Erythroblast (primary cell): ENCODE measurements at regions not wholly inside any gene's neighbourhood (a gene's known extent, or its start where the extent isn't known, plus 50 kb on each side); places are given as distances from the start of the nearest gene placed in this dataset.

Experiments used
- DNase-seq, 2 experiments: peaks; one replicate each; lab custom pipeline; 2025; lab: John Stamatoyannopoulos, UW
- GATA1 ChIP-seq: IDR thresholded peaks from 2 replicates; pipeline ENCODE4 v1.6.1; 2011; ENCODE audit warnings: low read depth, mild to moderate bottlenecking, control low read depth, low read length, moderate library complexity
- POLR2A ChIP-seq: IDR thresholded peaks from 2 replicates; pipeline ENCODE4 v1.6.1; 2011; ENCODE audit warnings: mild to moderate bottlenecking, low read length

DNA sequence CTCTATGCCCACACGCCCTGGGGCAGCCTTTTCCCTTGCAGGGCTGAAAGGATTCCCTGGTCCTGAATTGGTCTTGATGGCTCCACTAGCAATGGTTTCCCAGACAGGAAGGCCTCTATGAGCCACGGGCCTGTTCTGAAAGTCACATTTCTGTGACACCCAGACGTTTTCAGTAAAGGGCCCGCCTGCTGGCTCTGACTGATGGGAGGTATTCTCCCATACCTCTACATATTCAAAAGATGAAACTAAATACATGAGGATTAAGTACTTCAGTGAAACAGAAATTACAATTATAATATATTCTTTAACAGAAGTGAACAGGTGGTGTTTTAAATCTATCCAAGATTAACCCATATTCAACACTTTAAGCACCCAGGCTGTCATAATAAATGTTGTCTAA lies 629.8 kb downstream of the CDH26 start:
- TF ChIP-seq POLR2A (no peak), GATA1 (no peak)
- DNase-seq = no peak

DNA sequence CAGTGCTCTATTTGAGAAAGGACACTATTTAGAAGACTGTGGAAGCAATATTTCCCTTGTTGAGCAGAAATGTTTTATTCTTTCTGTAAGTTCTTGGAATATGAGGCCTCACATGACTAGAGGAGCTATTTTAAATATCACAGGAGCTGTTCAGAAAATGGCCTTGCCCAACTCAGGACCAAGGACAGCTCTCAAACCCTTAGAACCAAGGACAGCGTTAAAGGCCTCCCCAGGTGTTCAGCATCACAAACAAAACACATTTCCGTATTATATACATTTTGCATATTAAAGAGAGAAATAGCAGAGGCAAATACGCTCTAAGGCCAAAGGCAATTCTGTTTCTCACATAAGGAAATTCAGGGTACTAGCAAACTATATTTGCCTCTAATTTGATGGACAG lies 631.4 kb downstream of the CDH26 start:
- DNase-seq = no peak
- TF ChIP-seq GATA1 = no peak
- TF ChIP-seq POLR2A = no peak

DNA sequence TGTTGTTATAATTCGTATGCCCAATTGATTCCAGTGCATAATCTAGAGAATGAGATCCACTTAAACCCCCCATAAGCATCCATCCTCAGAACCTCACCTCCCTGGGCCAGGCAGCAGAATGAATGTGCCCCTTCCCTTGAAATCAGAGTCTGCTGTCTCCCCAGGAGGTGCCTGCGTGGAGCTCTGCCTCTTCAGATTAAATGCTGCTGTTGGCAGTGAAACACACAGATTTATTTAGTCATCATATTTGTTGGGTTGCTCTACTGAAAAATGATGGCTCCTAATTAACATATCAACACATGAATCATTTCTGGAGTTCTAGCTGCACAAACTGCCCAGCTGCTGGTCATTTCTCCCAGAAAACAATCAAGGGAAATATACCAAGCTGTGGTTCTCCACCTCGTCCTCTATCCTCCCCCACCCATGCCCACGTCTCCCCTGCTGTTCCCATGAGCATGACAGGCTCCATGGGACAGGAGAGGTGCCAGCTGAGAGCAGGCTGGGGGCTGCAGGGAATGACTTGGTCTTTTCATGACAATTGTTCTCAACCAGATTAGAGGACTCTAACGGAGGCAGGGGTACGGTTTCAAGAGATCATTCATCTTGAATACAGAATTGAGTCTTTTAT lies 633.1 kb downstream of the CDH26 start:
- TF ChIP-seq POLR2A = no peak
- no peak for TF ChIP-seq GATA1
- no peak for DNase-seq

DNA sequence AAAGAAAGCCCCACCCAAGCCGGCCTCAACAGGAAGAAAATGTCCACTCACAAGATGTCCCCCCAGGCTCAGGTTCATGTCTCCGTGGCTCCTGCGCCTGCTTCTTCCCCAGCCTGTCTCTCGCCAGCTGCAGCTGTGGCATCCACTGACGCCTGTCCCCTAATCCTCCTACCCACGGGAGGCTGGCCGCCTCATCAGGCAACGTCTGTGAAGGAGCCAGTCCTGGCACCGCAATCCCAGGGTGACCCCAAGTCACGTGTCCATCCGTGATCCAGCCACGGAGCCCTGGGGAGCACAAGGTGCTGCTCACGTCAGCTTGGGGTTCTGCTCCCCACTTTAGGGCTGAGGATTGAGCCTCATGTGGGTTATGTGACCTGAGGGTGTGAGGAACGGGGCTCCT lies 640.3 kb downstream of the CDH26 start:
- DNase-seq = no peak
- TF ChIP-seq GATA1 = no peak

DNA sequence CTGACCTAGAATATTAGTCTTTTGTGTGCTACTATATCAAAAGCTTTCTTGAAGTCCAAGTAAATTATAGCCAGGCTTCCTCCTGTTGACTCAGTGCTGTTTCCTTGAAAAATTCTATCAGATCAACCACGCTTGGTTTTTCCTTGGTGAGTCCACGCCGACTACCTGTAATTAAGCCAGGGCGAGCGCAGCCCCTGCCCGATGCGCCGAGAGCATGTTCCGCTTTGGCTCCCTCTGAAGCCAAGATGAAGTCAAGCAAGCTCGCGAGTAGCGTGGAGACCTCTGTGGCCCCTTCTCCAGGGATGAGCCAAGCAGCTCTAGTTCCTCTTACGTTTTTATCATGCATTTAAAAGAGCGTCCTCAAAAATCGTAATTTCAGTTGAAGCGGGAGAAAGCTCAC lies 641.2 kb downstream of the CDH26 start:
- DNase-seq = no peak
- TF ChIP-seq GATA1 = no peak
- TF ChIP-seq POLR2A = no peak

DNA sequence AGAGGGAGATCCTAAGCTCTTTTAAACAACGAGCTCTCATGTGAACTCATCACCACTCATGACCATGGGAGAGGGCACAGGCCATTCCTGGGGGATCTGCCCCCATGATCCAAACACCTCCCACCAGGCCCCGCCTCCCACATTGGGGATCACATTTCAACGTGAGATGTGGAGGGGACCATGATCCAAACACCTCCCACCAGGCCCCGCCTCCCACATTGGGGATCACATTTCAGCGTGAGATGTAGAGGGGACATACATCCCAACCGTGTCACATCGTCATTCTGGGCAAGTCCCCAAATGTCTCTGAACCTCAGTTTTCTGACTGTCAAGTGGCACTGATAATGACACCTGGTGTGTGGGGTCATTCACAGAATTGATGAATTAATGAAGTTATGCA lies 641.8 kb downstream of the CDH26 start:
- TF ChIP-seq GATA1 = no peak
- TF ChIP-seq POLR2A = no peak
- DNase-seq = no peak

DNA sequence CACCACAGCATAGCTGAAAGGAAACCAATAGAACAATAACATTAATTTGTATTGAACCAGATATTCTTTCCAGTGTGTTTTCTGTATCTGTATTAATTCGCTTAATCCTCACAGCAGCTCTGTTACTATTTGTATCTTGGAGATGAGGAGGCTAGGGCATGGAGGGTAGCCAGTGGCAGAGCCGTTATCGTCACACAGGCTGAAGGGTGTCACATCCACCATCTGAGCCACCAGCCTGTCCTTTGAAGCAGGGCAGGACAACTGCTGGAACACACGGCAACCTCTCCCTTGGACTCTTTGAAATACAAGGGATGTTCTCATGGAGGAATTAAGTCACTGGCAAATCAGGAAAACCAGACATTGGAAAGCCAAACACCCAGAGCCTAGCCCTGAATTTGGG lies 628.0 kb upstream of the CDH4 start:
- no peak for TF ChIP-seq GATA1
- no peak for TF ChIP-seq POLR2A
- no peak for DNase-seq

DNA sequence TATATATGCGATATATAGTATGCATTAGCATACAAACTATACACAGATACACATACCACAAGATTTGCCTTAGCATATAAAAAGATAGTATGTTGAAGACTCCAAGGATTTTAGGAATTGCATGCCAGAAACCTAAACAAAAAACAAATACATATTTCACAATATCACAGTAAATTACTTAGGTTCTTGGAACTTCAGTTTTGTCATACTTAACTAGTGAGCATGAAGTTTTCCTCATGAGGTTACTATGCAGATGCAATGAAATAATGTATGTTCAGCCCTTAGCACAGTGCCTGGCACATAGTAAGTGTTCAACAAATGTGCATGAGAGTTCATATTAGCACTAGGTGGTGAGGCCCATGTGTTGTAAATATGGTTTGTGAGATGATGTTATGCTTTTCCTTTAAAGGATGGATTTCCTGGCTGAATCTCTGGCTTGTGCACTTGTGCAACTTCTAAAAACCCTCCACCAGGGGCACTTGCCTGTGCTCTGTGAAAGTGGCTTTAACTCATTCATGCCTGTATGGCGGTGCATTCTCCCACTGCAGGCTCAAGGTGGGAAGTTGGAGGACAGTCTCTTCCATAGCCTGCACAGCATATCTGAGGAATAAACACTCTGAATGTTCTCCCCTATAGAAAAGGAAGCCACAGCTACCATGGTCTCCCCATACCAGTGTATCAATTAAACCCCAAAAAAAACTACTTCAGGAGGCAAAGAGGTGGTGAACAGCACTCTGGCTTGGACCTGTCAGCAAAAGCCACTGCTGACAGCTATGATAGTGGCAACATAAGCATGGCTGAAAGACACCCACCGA lies 624.1 kb upstream of the CDH4 start:
- no peak for TF ChIP-seq POLR2A
- no peak for TF ChIP-seq GATA1
- DNase-seq = no peak

DNA sequence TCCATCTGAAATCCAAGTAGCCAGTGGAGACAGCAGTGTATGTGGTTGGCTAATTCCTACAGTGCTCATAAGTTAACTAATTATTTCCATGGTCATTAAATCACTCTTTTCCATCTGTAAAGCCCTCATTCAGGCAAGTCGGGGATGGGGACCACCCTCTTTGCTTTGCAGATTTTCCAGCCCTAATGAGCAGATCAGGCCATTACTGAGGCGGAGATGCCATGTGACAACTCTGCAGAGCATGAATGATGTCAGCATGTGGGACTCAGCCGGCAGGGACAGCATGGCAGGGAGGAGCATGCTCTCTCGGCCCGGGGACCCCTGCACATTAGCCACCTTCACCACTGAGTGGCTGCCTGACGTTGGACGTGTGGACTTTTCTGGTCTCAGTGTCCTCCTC lies 623.3 kb upstream of the CDH4 start:
- DNase-seq = no peak
- no peak for TF ChIP-seq POLR2A
- no peak for TF ChIP-seq GATA1

DNA sequence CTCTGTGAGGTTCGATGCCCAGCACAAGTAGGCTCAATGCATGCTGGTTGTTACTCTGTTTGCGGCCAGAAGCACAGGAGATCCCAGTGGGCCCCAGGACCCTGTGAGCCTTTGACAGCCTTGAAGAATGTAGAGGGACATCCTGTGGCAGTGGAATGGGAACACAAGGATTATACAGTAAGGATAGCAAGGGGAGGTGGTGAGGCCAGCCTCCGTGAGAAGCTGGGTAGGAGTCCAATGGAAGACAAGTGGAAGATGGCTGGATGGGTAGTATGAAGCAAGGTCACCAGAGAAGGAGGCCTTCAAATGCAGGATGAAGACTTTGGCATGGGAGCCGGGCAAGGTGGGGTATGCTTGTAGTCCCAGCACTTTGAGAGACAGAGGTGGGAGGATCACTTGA lies 622.9 kb upstream of the CDH4 start:
- no peak for TF ChIP-seq POLR2A
- no peak for TF ChIP-seq GATA1
- no peak for DNase-seq

DNA sequence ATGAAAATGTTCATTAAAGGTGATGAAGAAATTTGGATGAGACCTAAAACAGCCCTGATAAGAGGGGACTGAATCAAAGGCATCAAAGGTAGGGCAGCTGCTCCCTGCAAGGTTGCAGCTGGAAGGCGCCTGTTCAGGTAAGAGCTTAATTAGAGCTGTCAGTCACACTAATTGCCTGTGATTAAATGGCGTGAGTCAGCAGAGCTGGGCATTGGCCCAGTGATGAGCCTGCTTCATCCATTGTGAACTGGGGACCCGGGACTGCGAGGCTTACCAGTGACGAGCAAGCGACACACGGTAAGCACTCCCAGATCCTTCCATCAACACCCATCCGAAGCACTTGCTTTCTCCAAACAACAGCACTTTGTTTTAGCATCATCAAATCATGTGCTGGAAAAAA lies 621.5 kb upstream of the CDH4 start:
- DNase-seq = no peak
- TF ChIP-seq GATA1 (no peak), POLR2A (no peak)

DNA sequence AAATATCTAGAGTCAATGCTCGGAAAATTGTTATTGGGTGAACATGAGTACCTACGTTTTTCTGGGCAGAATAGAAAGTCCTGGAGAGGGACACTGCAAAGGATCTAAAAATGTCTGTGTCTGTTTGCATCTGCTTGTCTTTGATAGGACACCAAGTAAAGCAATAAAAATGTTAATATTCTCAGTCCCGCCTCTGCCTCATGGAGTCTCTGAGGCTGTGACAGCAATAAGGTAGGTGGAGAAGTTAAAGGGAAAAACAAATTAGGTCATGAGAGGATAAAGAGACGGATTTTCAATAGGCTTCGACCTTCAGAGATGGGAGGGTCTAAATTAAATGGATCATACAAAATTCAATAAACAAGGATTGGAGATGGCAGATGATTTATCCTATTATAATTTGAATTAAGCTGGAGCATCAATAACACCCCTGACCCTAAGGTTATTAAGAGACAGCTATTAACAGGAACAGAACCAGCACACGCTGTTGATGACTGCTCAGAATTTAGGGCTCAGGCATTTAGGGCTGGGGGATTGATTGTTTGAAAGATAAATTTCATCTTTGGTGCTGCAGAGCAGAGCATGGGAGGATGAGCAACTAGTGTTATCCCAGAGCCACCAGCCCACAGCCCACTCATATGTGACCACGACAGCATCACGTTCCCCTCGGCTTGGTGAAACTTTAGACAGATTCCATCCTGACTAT lies 620.3 kb upstream of the CDH4 start:
- no peak for DNase-seq
- no peak for TF ChIP-seq GATA1
- TF ChIP-seq POLR2A = no peak

DNA sequence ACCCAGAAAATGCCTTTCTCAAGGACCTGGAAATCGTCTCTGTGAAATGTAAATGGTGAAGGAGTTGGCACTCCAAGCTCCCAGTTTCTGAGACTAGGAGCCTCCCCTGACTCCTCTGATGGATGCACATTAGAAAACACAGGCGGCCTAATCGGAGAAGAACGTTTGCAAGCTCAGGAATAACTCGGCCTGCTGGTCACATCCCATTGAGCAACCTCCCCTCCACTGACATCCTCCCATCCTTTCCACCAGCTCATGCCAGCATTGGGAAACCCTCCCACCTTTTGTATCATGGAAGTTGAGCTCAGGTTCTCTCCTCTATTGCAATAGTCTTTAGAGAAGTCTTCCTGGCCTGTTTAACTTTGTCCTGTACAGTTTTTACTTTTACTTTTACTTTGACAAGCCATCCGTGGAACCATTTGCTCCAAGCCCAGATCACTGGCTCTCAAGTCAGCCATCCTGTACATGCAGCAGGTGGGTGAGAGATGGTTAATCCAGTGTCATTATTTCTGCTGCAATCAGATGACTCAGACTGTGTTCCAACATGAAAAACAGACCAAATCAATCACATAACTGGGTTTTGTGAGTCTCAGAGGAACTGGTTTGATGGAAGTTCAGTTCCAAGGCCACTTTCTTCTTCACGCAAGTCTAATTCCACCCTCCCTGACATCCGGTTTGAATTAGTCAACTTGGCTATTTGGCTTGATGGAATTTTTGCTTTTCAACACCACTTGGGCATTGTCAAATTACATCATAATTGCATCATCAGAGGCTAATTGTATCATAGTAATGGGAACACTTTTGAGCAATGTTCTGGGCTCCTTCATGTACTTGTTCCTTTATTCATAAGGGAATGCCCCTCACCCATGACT lies 619.4 kb upstream of the CDH4 start:
- TF ChIP-seq POLR2A = no peak
- no peak for TF ChIP-seq GATA1
- no peak for DNase-seq

DNA sequence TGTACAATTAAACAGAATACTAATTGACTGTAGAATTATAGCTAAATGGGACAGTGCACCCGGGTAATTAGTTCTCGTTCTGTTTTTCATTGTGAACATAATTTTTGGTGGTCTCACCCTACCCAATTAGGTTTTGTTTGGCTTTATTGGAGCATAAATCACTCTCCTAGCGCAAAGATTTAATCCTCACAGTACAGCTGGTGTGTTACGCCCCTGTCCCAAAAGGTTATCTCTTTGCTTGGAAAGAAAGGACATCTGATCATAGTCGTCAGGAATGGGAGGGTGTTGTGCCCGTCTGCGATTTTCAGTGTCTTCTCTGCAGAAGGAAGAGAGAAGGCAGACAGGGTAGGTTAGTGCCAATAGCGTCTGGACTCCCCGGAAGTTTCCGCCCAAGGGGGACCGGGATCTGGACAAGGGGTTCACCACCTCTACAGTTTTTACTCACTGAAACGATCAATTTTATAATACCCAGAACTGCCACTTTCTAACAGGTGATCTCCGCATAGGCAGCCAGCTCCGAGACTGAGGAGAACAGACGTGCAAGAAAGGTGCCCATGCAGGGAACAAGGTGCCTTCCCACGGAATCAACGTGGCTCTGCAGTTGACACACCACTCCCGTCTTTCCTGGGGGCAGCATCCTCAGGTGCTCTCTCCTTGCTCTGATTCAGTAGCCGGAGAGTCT lies 617.4 kb upstream of the CDH4 start:
- no peak for DNase-seq
- TF ChIP-seq POLR2A = no peak
